H9 (cell line): ENCODE measurements at regions not wholly inside any gene's neighbourhood (a gene's known extent, or its start where the extent isn't known, plus 50 kb on each side); places are given as distances from the start of the nearest gene placed in this dataset.

Source experiments
- DNase-seq: peaks from one replicate; pipeline ENCODE4 v3.0.0-alpha.2; 2017
- H2AFZ ChIP-seq: one replicate; pipeline ENCODE4 v1.6.1; 2013; ENCODE audit warnings: mild to moderate bottlenecking, low read length, control low read depth, moderate library complexity
- H2AK5ac ChIP-seq: 2 replicates; pipeline ENCODE4 v1.6.1; 2013; ENCODE audit warnings: low read length, control low read depth, mixed read lengths; ENCODE audit not compliant: insufficient read length
- H2BK120ac ChIP-seq: one replicate; pipeline ENCODE4 v1.6.1; 2013; ENCODE audit warnings: low read depth, mild to moderate bottlenecking, low read length, control low read depth, inconsistent platforms; ENCODE audit not compliant: poor library complexity, severe bottlenecking
- H2BK12ac ChIP-seq: 2 replicates; pipeline ENCODE4 v1.6.1; 2013; ENCODE audit warnings: low read length, control low read depth, mixed read lengths, low read depth; ENCODE audit not compliant: insufficient read length
- H2BK15ac ChIP-seq: 2 replicates; pipeline ENCODE4 v1.6.1; 2013; ENCODE audit warnings: low read depth, low read length, control low read depth
- H2BK20ac ChIP-seq: one replicate; pipeline ENCODE4 v1.6.1; 2013; ENCODE audit warnings: low read depth, mild to moderate bottlenecking, low read length, control low read depth, inconsistent platforms; ENCODE audit not compliant: poor library complexity, severe bottlenecking
- H2BK5ac ChIP-seq: 2 replicates; pipeline ENCODE4 v1.6.1; 2013; ENCODE audit warnings: low read length, control low read depth, mixed read lengths; ENCODE audit not compliant: insufficient read length
- H3K14ac ChIP-seq: 2 replicates; pipeline ENCODE4 v1.6.1; 2013; ENCODE audit warnings: low read length, control low read depth; ENCODE audit not compliant: insufficient read depth
- H3K18ac ChIP-seq: 2 replicates; pipeline ENCODE4 v1.6.1; 2013; ENCODE audit warnings: low read depth, mild to moderate bottlenecking, mixed read lengths, low read length, control low read depth; ENCODE audit not compliant: insufficient read length
- H3K23ac ChIP-seq: 2 replicates; pipeline ENCODE4 v1.6.1; 2013; ENCODE audit warnings: low read length, control low read depth, mixed read lengths, low read depth; ENCODE audit not compliant: insufficient read length
- H3K23me2 ChIP-seq: 2 replicates; pipeline ENCODE4 v1.6.1; 2013; ENCODE audit warnings: low read depth, mild to moderate bottlenecking, mixed read lengths, low read length, control low read depth; ENCODE audit not compliant: insufficient read length, poor library complexity, severe bottlenecking
- H3K27ac ChIP-seq: 2 replicates; pipeline ENCODE4 v1.5.1; 2013; ENCODE audit warnings: low read length, control low read depth, mixed read lengths, low read depth; ENCODE audit not compliant: insufficient read length
- H3K27me3 ChIP-seq: 2 replicates; pipeline ENCODE4 v1.6.1; 2013; ENCODE audit warnings: low read length, control low read depth, inconsistent platforms; ENCODE audit not compliant: insufficient read depth
- H3K4ac ChIP-seq: 2 replicates; pipeline ENCODE4 v1.6.1; 2013; ENCODE audit warnings: low read depth, mild to moderate bottlenecking, control low read depth, inconsistent platforms, low read length, moderate library complexity
- H3K4me1 ChIP-seq: 2 replicates; pipeline ENCODE4 v1.6.1; 2013; ENCODE audit warnings: low read length, control low read depth, inconsistent platforms; ENCODE audit not compliant: insufficient read depth
- H3K4me2 ChIP-seq: 2 replicates; pipeline ENCODE4 v1.6.1; 2013; ENCODE audit warnings: low read length, control low read depth, mixed read lengths; ENCODE audit not compliant: insufficient read length, insufficient read depth
- H3K56ac ChIP-seq: 2 replicates; pipeline ENCODE4 v1.6.1; 2013; ENCODE audit warnings: low read depth, mild to moderate bottlenecking, mixed read lengths, low read length, control low read depth; ENCODE audit not compliant: insufficient read length
- H3K79me1 ChIP-seq: 2 replicates; pipeline ENCODE4 v1.6.1; 2013; ENCODE audit warnings: low read depth, mild to moderate bottlenecking, moderate library complexity, low read length, control low read depth, inconsistent platforms; ENCODE audit not compliant: insufficient read depth, poor library complexity, severe bottlenecking
- H3K79me2 ChIP-seq: 2 replicates; pipeline ENCODE4 v1.6.1; 2013; ENCODE audit warnings: low read length, control low read depth, inconsistent platforms; ENCODE audit not compliant: insufficient read depth
- H3K9ac ChIP-seq: 2 replicates; pipeline ENCODE4 v1.6.1; 2013; ENCODE audit warnings: low read length, control low read depth, mixed read lengths; ENCODE audit not compliant: insufficient read length; ENCODE audit errors: extremely low read depth
- H3K9me3 ChIP-seq: one replicate; pipeline ENCODE4 v1.6.1; 2013; ENCODE audit warnings: low read depth, low read length, inconsistent platforms; ENCODE audit not compliant: control insufficient read depth
- H3T11ph ChIP-seq: one replicate; pipeline ENCODE4 v1.6.1; 2013; ENCODE audit warnings: mild to moderate bottlenecking, low read length, control low read depth, inconsistent platforms
- H4K20me1 ChIP-seq: one replicate; pipeline ENCODE4 v1.6.1; 2013; ENCODE audit not compliant: control insufficient read depth, insufficient read length, insufficient read depth
- H4K5ac ChIP-seq: 2 replicates; pipeline ENCODE4 v1.6.1; 2013; ENCODE audit warnings: low read depth, mild to moderate bottlenecking, mixed read lengths, low read length, control low read depth; ENCODE audit not compliant: insufficient read length
- H4K8ac ChIP-seq: replicated peaks from 2 replicates; pipeline ENCODE4 v1.6.1; 2013; ENCODE audit warnings: low read length, control low read depth, mixed read lengths, low read depth; ENCODE audit not compliant: insufficient read length
- H4K91ac ChIP-seq: 2 replicates; pipeline ENCODE4 v1.6.1; 2013; ENCODE audit warnings: low read depth, mild to moderate bottlenecking, moderate library complexity, mixed read lengths, low read length, control low read depth; ENCODE audit not compliant: insufficient read length
- H3K27ac Mint-ChIP-seq, 3 experiments: 2 replicates in 2 of 3; 3 replicates in 1 of 3; pipeline ENCODE4 v1.8.0; 2020 to 2021; ENCODE audit warnings: mixed read lengths in 3 of 3, mild to moderate bottlenecking in 1 of 3, moderate library complexity in 1 of 3
- H3K27me3 Mint-ChIP-seq: 2 replicates; pipeline ENCODE4 v1.8.0; 2021; ENCODE audit warnings: low read depth, mild to moderate bottlenecking, moderate library complexity, mixed read lengths
- H3K36me3 Mint-ChIP-seq, 3 experiments: 2 replicates in 2 of 3; 3 replicates in 1 of 3; pipeline ENCODE4 v1.8.0; 2020 to 2021; ENCODE audit warnings: low read depth in 3 of 3, mixed read lengths in 3 of 3; ENCODE audit not compliant: insufficient read depth in 1 of 3
- H3K4me1 Mint-ChIP-seq, 2 experiments: 2 replicates each; pipeline ENCODE4 v1.8.0; 2020; ENCODE audit warnings: mixed read lengths in 2 of 2
- H3K4me3 Mint-ChIP-seq, 2 experiments: 2 replicates in 1 of 2; 3 replicates in 1 of 2; pipeline ENCODE4 v1.8.0; 2020 to 2021; ENCODE audit warnings: mild to moderate bottlenecking in 2 of 2, mixed read lengths in 2 of 2, moderate library complexity in 1 of 2
- H3K9me3 Mint-ChIP-seq, 2 experiments: 2 replicates in 1 of 2; 3 replicates in 1 of 2; pipeline ENCODE4 v1.8.0; 2020; ENCODE audit warnings: mild to moderate bottlenecking in 2 of 2, mixed read lengths in 2 of 2, moderate library complexity in 1 of 2
- CTCF ChIP-seq: fragments of 200-600 bp; sonication (generic); conservative IDR thresholded peaks from 3 replicates; pipeline ENCODE4 v1.8.0; 2021; ENCODE audit warnings: antibody characterized with exemption, mild to moderate bottlenecking
- WGBS: extraction: QIAGEN DNeasy Blood & Tissue Kit; methylation state at CpG from one replicate; pipeline ENCODE4 v1.1.7; 2013; ENCODE audit warnings: missing lambda C conversion rate, low lambda C conversion rate, mixed read lengths; ENCODE audit not compliant: insufficient read length; ENCODE audit errors: extremely low coverage; 5-methylcytosine and 5-hydroxymethylcytosine counted together

DNA sequence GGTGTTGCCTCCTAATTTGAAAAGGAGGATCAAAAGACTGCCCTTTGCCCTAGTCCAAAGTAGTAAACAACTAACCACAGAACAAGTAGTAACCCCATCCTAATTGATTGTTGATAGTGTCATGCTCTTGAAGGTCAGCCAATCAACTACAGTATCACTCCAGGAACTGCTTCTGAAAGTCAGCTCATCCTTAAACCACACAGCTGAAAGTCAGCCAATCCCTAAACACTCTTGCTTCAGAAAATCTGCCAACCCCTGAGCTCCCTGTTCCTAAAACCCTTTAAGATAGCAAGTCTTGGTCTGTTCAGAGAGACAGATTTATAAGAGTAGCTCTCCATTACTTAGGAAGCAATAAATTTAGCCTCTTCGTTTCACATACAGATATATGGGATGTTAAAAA, 51.6 kb upstream of the CPO start:
- no peak overlapping the region for H3K23ac ChIP-seq
- no peak overlapping the region for H4K8ac ChIP-seq
- H4K91ac ChIP-seq: no peak overlapping the region
- TF ChIP-seq CTCF: no peak
- no peak overlapping the region for H2BK120ac ChIP-seq
- no peak overlapping the region for H4K5ac ChIP-seq
- H3K9ac ChIP-seq: no peak overlapping the region
- no peaks in the 10 kb centered on the region for H4K20me1 ChIP-seq
- H3K36me3 Mint-ChIP-seq: no peaks in the 10 kb centered on the region
- H3K14ac ChIP-seq: no peak overlapping the region
- H3K79me2 ChIP-seq: no peaks in the 10 kb centered on the region
- H3K27ac Mint-ChIP-seq: no peak overlapping the region
- DNase-seq: no peak
- no peak overlapping the region for H2BK12ac ChIP-seq
- no peak overlapping the region for H3K4me2 ChIP-seq
- H3K9me3 ChIP-seq: no peaks in the 10 kb centered on the region
- no peak overlapping the region for H3K27ac ChIP-seq
- H2BK20ac ChIP-seq: no peak overlapping the region
- H3K79me1 ChIP-seq: no peaks in the 10 kb centered on the region
- H2BK5ac ChIP-seq: no peak overlapping the region
- no peaks in the 10 kb centered on the region for H3K27me3 ChIP-seq
- no peak overlapping the region for H2BK15ac ChIP-seq
- H3K4me1 ChIP-seq: no peaks in the 10 kb centered on the region
- H3K9me3 Mint-ChIP-seq: no peaks in the 10 kb centered on the region
- H3K4me3 Mint-ChIP-seq: no peak overlapping the region
- H3K18ac ChIP-seq: no peak overlapping the region
- H2AK5ac ChIP-seq: no peak overlapping the region
- no peaks in the 10 kb centered on the region for H3K23me2 ChIP-seq
- no CpG with 5 or more reads among the region's 1 CpG for WGBS
- H3K4me1 Mint-ChIP-seq: peaks cover 7 to 9% of the 10 kb centered on the region in 2 experiments; a peak in 3 of 4 replicates
- H3K27me3 Mint-ChIP-seq: no peaks in the 10 kb centered on the region
- H3T11ph ChIP-seq: no peak overlapping the region
- no peak overlapping the region for H2AFZ ChIP-seq
- no peak overlapping the region for H3K56ac ChIP-seq
- H3K4ac ChIP-seq: no peak overlapping the region
